Muscle of leg (tissue), 3 donors: ENCODE measurements at regions not wholly inside any gene's neighbourhood (a gene's known extent, or its start where the extent isn't known, plus 50 kb on each side); places are given as distances from the start of the nearest gene placed in this dataset.

Experiments
- DNase-seq: peaks from one replicate; pipeline ENCODE4 v3.0.0; 2013
- H3K27ac ChIP-seq: one replicate; pipeline ENCODE4 v1.5.1; 2013; ENCODE audit warnings: mild to moderate bottlenecking, low read length, control low read depth
- H3K27me3 ChIP-seq: one replicate; pipeline ENCODE4 v1.6.1; 2013; ENCODE audit warnings: low read length; ENCODE audit not compliant: control insufficient read depth, insufficient read depth
- H3K36me3 ChIP-seq: one replicate; pipeline ENCODE4 v1.6.1; 2013; ENCODE audit warnings: low read length; ENCODE audit not compliant: control insufficient read depth, insufficient read depth
- H3K4me1 ChIP-seq: one replicate; pipeline ENCODE4 v1.6.1; 2013; ENCODE audit warnings: low read length; ENCODE audit not compliant: control insufficient read depth, insufficient read depth
- H3K4me3 ChIP-seq: one replicate; pipeline ENCODE4 v1.5.1; 2013; ENCODE audit warnings: low read length, control low read depth
- H3K9me3 ChIP-seq: replicated peaks from 2 replicates; pipeline ENCODE4 v1.6.1; 2013; ENCODE audit warnings: low read depth, low read length; ENCODE audit not compliant: control insufficient read depth
- WGBS: methylation state at CpG from one replicate; pipeline ENCODE4 v1.1.5; 2013; ENCODE audit warnings: missing lambda C conversion rate; ENCODE audit not compliant: insufficient coverage; 5-methylcytosine and 5-hydroxymethylcytosine counted together

GRCh38 chr18:2441544-2441943, 129.8 kb downstream of the METTL4 start:
- 75% methylated on average over 1 of the region's 2 CpGs for WGBS
- no peaks in the 10 kb centered on the region for H3K9me3 ChIP-seq
- DNase-seq = no peak
- H3K4me3 ChIP-seq = no peak overlapping the region
- H3K27ac ChIP-seq = no peak overlapping the region
- no peaks in the 10 kb centered on the region for H3K27me3 ChIP-seq
- no peaks in the 10 kb centered on the region for H3K4me1 ChIP-seq
- no peaks in the 10 kb centered on the region for H3K36me3 ChIP-seq

- no peaks in the 10 kb centered on the region for H3K9me3 ChIP-seq
- no peaks in the 10 kb centered on the region for H3K4me1 ChIP-seq
- no peaks in the 10 kb centered on the region for H3K36me3 ChIP-seq
- DNase-seq = no peak
- no peaks in the 10 kb centered on the region for H3K27me3 ChIP-seq
- H3K27ac ChIP-seq = no peak overlapping the region
- no CpG with 5 or more reads among the region's 3 CpGs for WGBS
- no peak overlapping the region for H3K4me3 ChIP-seq
Observed at GRCh38 chr18:2442006-2442405, 129.3 kb downstream of the METTL4 start.

GRCh38 chr18:2442726-2443275, 128.5 kb downstream of the METTL4 start:
- 91% methylated on average over 1 of the region's 4 CpGs for WGBS
- Histone ChIP-seq H3K4me1 (no peaks in the 10 kb centered on the region), H3K9me3 (no peaks in the 10 kb centered on the region), H3K27ac (no peak overlapping the region), H3K4me3 (no peak overlapping the region), H3K27me3 (no peaks in the 10 kb centered on the region), H3K36me3 (no peaks in the 10 kb centered on the region)
- DNase-seq = no peak

- no peak for DNase-seq
- Histone ChIP-seq H3K27ac (no peak overlapping the region), H3K27me3 (no peaks in the 10 kb centered on the region), H3K4me3 (no peak overlapping the region), H3K36me3 (no peaks in the 10 kb centered on the region), H3K9me3 (no peaks in the 10 kb centered on the region), H3K4me1 (no peaks in the 10 kb centered on the region)
- 39% methylated on average over 3 of the region's 5 CpGs for WGBS
Observed at GRCh38 chr18:2444201-2444875, 127.0 kb downstream of the METTL4 start.

GRCh38 chr18:2448565-2449151, 122.6 kb downstream of the METTL4 start:
- Histone ChIP-seq H3K36me3 (no peaks in the 10 kb centered on the region), H3K27me3 (no peaks in the 10 kb centered on the region), H3K27ac (no peak overlapping the region), H3K9me3 (no peaks in the 10 kb centered on the region), H3K4me3 (no peak overlapping the region), H3K4me1 (no peaks in the 10 kb centered on the region)
- DNase-seq = no peak
- no CpG with 5 or more reads among the region's 2 CpGs for WGBS

- no CpG with 5 or more reads among the region's 1 CpG for WGBS
- DNase-seq = no peak
Observed at GRCh38 chr18:2451556-2451955, 119.7 kb downstream of the METTL4 start.

GRCh38 chr18:2459886-2460285, 111.4 kb downstream of the METTL4 start:
- Histone ChIP-seq H3K9me3 (peaks cover 5% of the 10 kb centered on the region), H3K36me3 (no peaks in the 10 kb centered on the region), H3K4me3 (no peak overlapping the region), H3K27me3 (no peaks in the 10 kb centered on the region), H3K27ac (no peak overlapping the region), H3K4me1 (no peaks in the 10 kb centered on the region)
- DNase-seq = no peak
- no CpG with 5 or more reads among the region's 2 CpGs for WGBS

More at GRCh38 chr18:2451556-2451955, 119.7 kb downstream of the METTL4 start:
- no peaks in the 10 kb centered on the region for H3K36me3 ChIP-seq
- no peak overlapping the region for H3K4me3 ChIP-seq
- H3K27ac ChIP-seq = no peak overlapping the region
- H3K4me1 ChIP-seq = no peaks in the 10 kb centered on the region
- no peaks in the 10 kb centered on the region for H3K9me3 ChIP-seq
- H3K27me3 ChIP-seq = no peaks in the 10 kb centered on the region

GRCh38 chr18:2466978-2467377, 104.3 kb downstream of the METTL4 start:
- no peaks in the 10 kb centered on the region for H3K27me3 ChIP-seq
- H3K9me3 ChIP-seq = peaks cover 2% of the 10 kb centered on the region
- no peak overlapping the region for H3K4me3 ChIP-seq
- 60% methylated on average over 1 of the region's 1 CpG for WGBS
- no peaks in the 10 kb centered on the region for H3K36me3 ChIP-seq
- no peak for DNase-seq
- H3K4me1 ChIP-seq = no peaks in the 10 kb centered on the region
- H3K27ac ChIP-seq = no peak overlapping the region

- no peak overlapping the region for H3K27ac ChIP-seq
- 25% methylated on average over 1 of the region's 1 CpG for WGBS
- H3K27me3 ChIP-seq = no peaks in the 10 kb centered on the region
- no peak overlapping the region for H3K4me3 ChIP-seq
- H3K4me1 ChIP-seq = no peaks in the 10 kb centered on the region
- H3K9me3 ChIP-seq = peaks cover 2% of the 10 kb centered on the region
- no peaks in the 10 kb centered on the region for H3K36me3 ChIP-seq
- peak; percentile 46 for DNase-seq
Observed at GRCh38 chr18:2468051-2468450, 103.3 kb downstream of the METTL4 start.

GRCh38 chr18:2471523-2471922, 99.8 kb downstream of the METTL4 start:
- no peaks in the 10 kb centered on the region for H3K4me1 ChIP-seq
- DNase-seq = no peak
- no peak overlapping the region for H3K4me3 ChIP-seq
- H3K36me3 ChIP-seq = no peaks in the 10 kb centered on the region
- H3K9me3 ChIP-seq = peaks cover 2% of the 10 kb centered on the region
- no CpG with 5 or more reads among the region's 2 CpGs for WGBS
- H3K27me3 ChIP-seq = no peaks in the 10 kb centered on the region
- no peak overlapping the region for H3K27ac ChIP-seq
